Fibroblast of villous mesenchyme (primary cell): ENCODE measurements at regions not wholly inside any gene's neighbourhood (a gene's known extent, or its start where the extent isn't known, plus 50 kb on each side); places are given as distances from the start of the nearest gene placed in this dataset.

Source experiments
- DNase-seq: peaks from one replicate; pipeline ENCODE4 v3.0.0-alpha.2; 2010; ENCODE audit warnings: low read depth
- H3K4me3 ChIP-seq: 2 replicates; pipeline ENCODE4 v1.5.1; 2011; ENCODE audit warnings: low read depth, mild to moderate bottlenecking, low read length
- CTCF ChIP-seq: IDR thresholded peaks from 2 replicates; pipeline ENCODE4 v1.5.1; 2012; ENCODE audit warnings: low read depth, mild to moderate bottlenecking, low read length; ENCODE audit not compliant: insufficient read depth

- peak; percentile 19 for DNase-seq
- TF ChIP-seq CTCF: no peak
- no peak overlapping the region for H3K4me3 ChIP-seq
Observed at GRCh38 chrY:7729318-7730011, 817.9 kb upstream of the AMELY start.

- no peak overlapping the region for H3K4me3 ChIP-seq
- peak; percentile 29 for DNase-seq
- TF ChIP-seq CTCF: no peak
Observed at GRCh38 chrY:7728935-7729317, 817.4 kb upstream of the AMELY start.

GRCh38 chrY:7725791-7726460, 814.4 kb upstream of the AMELY start:
- DNase-seq: no peak
- no peak for TF ChIP-seq CTCF

GRCh38 chrY:7723991-7724632, 812.6 kb upstream of the AMELY start:
- TF ChIP-seq CTCF: no peak
- no peak for DNase-seq

More at GRCh38 chrY:7725791-7726460, 814.4 kb upstream of the AMELY start:
- H3K4me3 ChIP-seq: no peak overlapping the region

GRCh38 chrY:7723127-7723526, 811.6 kb upstream of the AMELY start:
- H3K4me3 ChIP-seq: no peak overlapping the region
- no peak for TF ChIP-seq CTCF
- no peak for DNase-seq

More at GRCh38 chrY:7723991-7724632, 812.6 kb upstream of the AMELY start:
- H3K4me3 ChIP-seq: no peak overlapping the region

GRCh38 chrY:7722566-7722965, 811.0 kb upstream of the AMELY start:
- TF ChIP-seq CTCF: no peak
- no peak for DNase-seq
- H3K4me3 ChIP-seq: no peak overlapping the region
